ENCODE measurements at regions not wholly inside any gene's neighbourhood (a gene's known extent, or its start where the extent isn't known, plus 50 kb on each side); places are given as distances from the start of the nearest gene placed in this dataset.

GRCh38 chr13:32951580-32951979 lies 64.6 kb upstream of the KL start:
- peaks cover 51% of the 10 kb centered on the region for H3K27me3 ChIP-seq (ENCODE audit: control insufficient read depth, insufficient read depth, low read length)
- H3K4me1 ChIP-seq (ENCODE audit: control insufficient read depth, insufficient read depth, low read length), result no peaks in the 10 kb centered on the region
- no peak overlapping the region for H3K4me3 ChIP-seq (ENCODE audit: low read length)
- H3K4me2 ChIP-seq (ENCODE audit: low read length), result no peak overlapping the region
- no peaks in the 10 kb centered on the region for H3K9me3 ChIP-seq (replicated peaks; ENCODE audit: low read length)
- no peak overlapping the region for H3K9ac ChIP-seq (ENCODE audit: low read depth, low read length)
- no peaks in the 10 kb centered on the region for H3K36me3 ChIP-seq (ENCODE audit: insufficient read depth, low read length)

- H3K4me1 ChIP-seq (ENCODE audit: control insufficient read depth, insufficient read depth, low read length), result no peaks in the 10 kb centered on the region
- no peak overlapping the region for H3K4me3 ChIP-seq (ENCODE audit: low read length)
- no peak overlapping the region for H3K9ac ChIP-seq (ENCODE audit: low read depth, low read length)
- H3K36me3 ChIP-seq (ENCODE audit: insufficient read depth, low read length), result no peaks in the 10 kb centered on the region
- H3K4me2 ChIP-seq (ENCODE audit: low read length), result no peak overlapping the region
- H3K27me3 ChIP-seq (ENCODE audit: control insufficient read depth, insufficient read depth, low read length), result peaks cover 62% of the 10 kb centered on the region
- H3K9me3 ChIP-seq (replicated peaks; ENCODE audit: low read length), result no peaks in the 10 kb centered on the region
These were observed 60.2 kb upstream of the KL start for GRCh38 chr13:32955881-32956594.

- Histone ChIP-seq H3K27me3 (ENCODE audit: control insufficient read depth, insufficient read depth, low read length) (peaks cover 62% of the 10 kb centered on the region), H3K9me3 (replicated peaks; ENCODE audit: low read length) (no peaks in the 10 kb centered on the region), H3K4me3 (ENCODE audit: low read length) (no peak overlapping the region), H3K36me3 (ENCODE audit: insufficient read depth, low read length) (no peaks in the 10 kb centered on the region), H3K4me2 (ENCODE audit: low read length) (no peak overlapping the region), H3K9ac (ENCODE audit: low read depth, low read length) (no peak overlapping the region), H3K4me1 (ENCODE audit: control insufficient read depth, insufficient read depth, low read length) (no peaks in the 10 kb centered on the region)
These were observed 59.7 kb upstream of the KL start for GRCh38 chr13:32956595-32956933.

- no peak overlapping the region for H3K9ac ChIP-seq (ENCODE audit: low read depth, low read length)
- H3K4me1 ChIP-seq (ENCODE audit: control insufficient read depth, insufficient read depth, low read length), result no peaks in the 10 kb centered on the region
- H3K4me2 ChIP-seq (ENCODE audit: low read length), result no peak overlapping the region
- H3K9me3 ChIP-seq (replicated peaks; ENCODE audit: low read length), result no peaks in the 10 kb centered on the region
- peaks cover 66% of the 10 kb centered on the region for H3K27me3 ChIP-seq (ENCODE audit: control insufficient read depth, insufficient read depth, low read length)
- H3K4me3 ChIP-seq (ENCODE audit: low read length), result no peak overlapping the region
- H3K36me3 ChIP-seq (ENCODE audit: insufficient read depth, low read length), result no peaks in the 10 kb centered on the region
These were observed 55.6 kb upstream of the KL start for GRCh38 chr13:32960626-32961025.

- Histone ChIP-seq H3K4me1 (ENCODE audit: control insufficient read depth, insufficient read depth, low read length) (no peaks in the 10 kb centered on the region), H3K9ac (ENCODE audit: low read depth, low read length) (no peak overlapping the region), H3K27me3 (ENCODE audit: control insufficient read depth, insufficient read depth, low read length) (peaks cover 58% of the 10 kb centered on the region), H3K9me3 (replicated peaks; ENCODE audit: low read length) (no peaks in the 10 kb centered on the region), H3K4me3 (ENCODE audit: low read length) (no peak overlapping the region), H3K4me2 (ENCODE audit: low read length) (no peak overlapping the region), H3K36me3 (ENCODE audit: insufficient read depth, low read length) (no peaks in the 10 kb centered on the region)
These were observed 54.5 kb upstream of the KL start for GRCh38 chr13:32961724-32962123.

- Histone ChIP-seq H3K27me3 (ENCODE audit: control insufficient read depth, insufficient read depth, low read length) (peaks cover 51% of the 10 kb centered on the region), H3K4me1 (ENCODE audit: control insufficient read depth, insufficient read depth, low read length) (no peaks in the 10 kb centered on the region), H3K36me3 (ENCODE audit: insufficient read depth, low read length) (no peaks in the 10 kb centered on the region), H3K4me3 (ENCODE audit: low read length) (no peak overlapping the region), H3K9me3 (replicated peaks; ENCODE audit: low read length) (no peaks in the 10 kb centered on the region), H3K4me2 (ENCODE audit: low read length) (no peak overlapping the region), H3K9ac (ENCODE audit: low read depth, low read length) (no peak overlapping the region)
These were observed 53.9 kb upstream of the KL start for GRCh38 chr13:32962342-32962741.

- Histone ChIP-seq H3K4me1 (ENCODE audit: control insufficient read depth, insufficient read depth, low read length) (peaks cover 7% of the 10 kb centered on the region), H3K9me3 (replicated peaks; ENCODE audit: low read length) (no peaks in the 10 kb centered on the region), H3K4me2 (ENCODE audit: low read length) (no peak overlapping the region), H3K4me3 (ENCODE audit: low read length) (no peak overlapping the region), H3K9ac (ENCODE audit: low read depth, low read length) (no peak overlapping the region), H3K36me3 (ENCODE audit: insufficient read depth, low read length) (no peaks in the 10 kb centered on the region), H3K27me3 (ENCODE audit: control insufficient read depth, insufficient read depth, low read length) (peaks cover 27% of the 10 kb centered on the region)
These were observed 51.2 kb upstream of the KL start for GRCh38 chr13:32964987-32965386.
